NCI-H2196 (cell line): ENCODE measurements at regions not wholly inside any gene's neighbourhood (a gene's known extent, or its start where the extent isn't known, plus 50 kb on each side); places are given as distances from the start of the nearest gene placed in this dataset.
"Not testable (repeated sequence)": the region's sequence is repeated elsewhere in the genome, so short reads cannot be mapped to it uniquely, and the experiment has no call there.

Source experiments
- DNase-seq: peaks from one replicate; lab custom pipeline; 2025; ENCODE audit not compliant: unreplicated experiment; lab: John Stamatoyannopoulos, UW

DNA sequence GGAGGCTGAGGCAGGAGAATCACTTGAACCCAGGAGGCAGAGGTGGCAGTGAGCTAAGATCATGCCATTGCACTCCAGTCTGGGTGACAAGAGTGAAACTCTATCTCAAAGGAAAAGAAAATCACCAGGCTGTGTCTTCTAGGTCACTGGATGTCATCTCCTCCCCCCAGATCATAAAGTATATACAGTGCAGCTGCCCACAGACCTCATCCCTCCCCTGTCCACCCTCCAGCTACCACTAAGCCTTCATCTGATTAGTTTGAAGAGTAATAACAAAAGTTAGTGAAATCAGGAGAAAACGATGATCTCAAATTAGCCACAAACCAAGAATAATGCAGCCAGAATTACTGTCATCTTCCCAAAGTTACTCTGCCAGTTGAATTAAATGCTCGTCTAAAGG lies 117.2 kb downstream of the ZNF22 start:
- DNase-seq = not testable (repeated sequence)

DNA sequence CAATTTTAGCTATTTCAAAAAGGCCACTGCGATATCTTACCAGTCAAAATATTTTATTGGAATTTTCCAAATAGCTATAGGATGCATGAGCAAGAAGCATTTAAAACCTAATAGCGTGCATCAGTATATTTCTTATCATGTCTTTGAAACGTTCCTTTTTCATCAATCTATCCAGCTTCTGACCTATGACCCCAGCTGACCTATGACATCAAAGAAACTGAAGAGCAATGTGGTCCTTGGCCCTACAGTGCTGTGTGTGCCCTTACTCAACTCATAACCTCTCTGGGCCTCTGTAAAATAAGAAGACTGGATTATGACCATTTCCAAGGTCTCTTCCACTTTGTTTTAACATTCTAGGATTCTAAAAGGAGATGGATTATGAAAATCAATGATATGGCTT lies 118.2 kb downstream of the ZNF22 start:
- DNase-seq = no peak

DNA sequence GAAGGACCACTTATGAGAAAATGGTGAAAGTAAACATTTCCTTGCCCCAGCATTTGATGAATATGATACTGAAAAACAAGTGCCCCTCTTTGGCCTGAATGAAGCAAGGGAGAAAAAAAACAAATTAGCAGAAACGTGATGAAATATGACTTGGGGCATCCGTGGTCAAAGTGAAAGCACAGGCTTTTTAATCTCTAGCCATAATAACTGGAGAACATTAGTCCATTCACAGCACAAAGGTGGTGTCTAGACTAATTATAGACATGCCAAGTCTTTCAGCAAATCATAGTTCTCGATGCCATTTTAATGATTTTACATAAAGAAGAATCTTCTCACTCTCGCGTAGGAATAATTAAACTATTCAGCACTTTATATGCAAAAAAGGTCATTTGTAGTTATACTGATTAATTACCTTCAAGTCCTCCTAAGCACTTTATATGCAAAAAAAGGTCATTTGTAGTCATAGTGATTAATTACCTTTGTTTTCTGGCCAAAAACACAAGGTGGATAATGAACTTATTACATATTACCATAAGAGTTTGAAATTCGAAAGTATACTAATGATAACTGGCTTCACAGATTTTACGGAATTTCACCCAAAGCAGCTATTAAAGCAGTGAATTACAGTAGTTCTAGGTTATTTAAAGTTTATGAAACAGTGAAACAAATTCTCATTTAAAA lies 121.6 kb downstream of the ZNF22 start:
- DNase-seq = not testable (repeated sequence)

- DNase-seq = no peak
Observed at GRCh38 chr10:45135443-45136198, 134.9 kb downstream of the ZNF22 start.

- DNase-seq = no peak
Observed at GRCh38 chr10:45136256-45136655, 135.5 kb downstream of the ZNF22 start.

DNA sequence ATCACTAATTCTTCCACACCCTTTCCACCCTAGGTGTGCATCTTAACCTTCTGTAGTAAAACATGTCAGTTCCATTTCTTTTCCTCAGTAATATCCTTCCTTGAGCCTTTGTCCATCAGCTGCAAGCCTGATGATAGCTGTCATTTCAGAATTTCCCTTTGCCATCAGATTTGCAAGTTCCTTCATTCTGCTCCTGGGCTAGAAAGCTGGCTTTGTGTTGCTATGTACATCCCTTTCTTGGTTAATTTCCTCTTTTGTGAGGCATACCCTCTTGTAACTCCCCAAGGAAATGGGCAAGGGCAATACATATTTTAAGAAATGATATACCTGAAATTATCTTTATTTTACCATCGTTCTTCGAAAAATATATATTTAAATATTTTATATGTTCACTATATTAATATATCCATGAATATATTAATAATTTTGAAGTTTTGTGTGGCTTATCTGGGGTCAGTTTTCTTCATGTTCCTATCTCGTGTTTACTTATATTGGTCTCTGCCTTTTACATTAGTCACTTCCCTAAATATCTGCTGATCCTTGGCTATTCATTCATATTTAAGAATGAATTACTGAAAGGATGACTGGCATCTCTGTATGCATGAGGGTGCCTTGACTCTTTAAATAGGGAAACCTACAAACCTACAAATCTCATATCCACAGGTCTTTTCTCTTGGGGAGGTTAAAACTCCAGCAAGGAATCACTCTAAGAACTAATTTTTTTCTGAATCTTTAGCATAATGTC lies 143.8 kb downstream of the ZNF22 start:
- DNase-seq = no peak

DNA sequence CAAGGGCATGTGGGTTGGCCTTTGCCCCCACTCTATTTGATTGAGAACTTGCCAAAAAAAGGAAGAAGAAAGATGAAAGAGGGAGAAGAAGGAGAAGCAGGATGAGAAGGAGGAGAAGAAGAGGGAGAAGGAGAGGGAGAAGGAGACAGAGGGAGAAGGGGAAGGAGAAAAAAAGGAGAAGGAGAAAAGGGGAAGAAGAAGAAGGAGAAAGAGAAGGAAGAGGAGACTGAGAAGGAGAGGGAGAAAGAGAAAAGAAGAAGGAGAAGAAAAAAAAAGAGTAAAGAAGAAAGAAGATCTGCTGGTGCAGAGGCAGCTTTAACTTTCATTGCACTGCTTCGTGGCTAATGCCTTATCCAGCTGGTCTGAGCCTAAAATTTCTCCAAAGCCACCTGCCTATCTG lies 144.4 kb downstream of the ZNF22 start:
- not testable (repeated sequence) for DNase-seq

- DNase-seq = no peak
Observed at GRCh38 chr10:45147000-45147399, 146.3 kb downstream of the ZNF22 start.

DNA sequence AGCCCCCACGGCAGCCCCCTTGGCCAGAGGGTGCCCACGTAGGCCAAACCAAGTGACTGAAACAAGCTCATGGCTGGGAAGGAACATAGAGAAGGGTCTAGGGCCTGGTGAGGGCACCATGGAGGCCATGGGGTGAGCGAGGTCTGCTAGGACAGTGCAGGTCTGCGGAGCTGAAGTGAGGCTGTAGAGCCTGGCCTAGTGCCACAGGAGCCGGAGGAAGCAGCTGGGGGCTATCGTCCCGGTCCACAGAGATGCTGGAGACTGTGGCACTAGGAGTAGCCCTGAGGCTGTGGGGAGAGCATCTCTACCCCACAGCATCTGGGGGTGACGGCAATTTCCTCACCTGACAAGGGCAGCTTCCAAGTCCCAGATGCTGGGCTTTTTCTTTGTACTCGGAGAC lies 150.3 kb downstream of the ZNF22 start:
- no peak for DNase-seq

- DNase-seq = no peak
Observed at GRCh38 chr10:45151467-45152214, 150.9 kb downstream of the ZNF22 start.

DNA sequence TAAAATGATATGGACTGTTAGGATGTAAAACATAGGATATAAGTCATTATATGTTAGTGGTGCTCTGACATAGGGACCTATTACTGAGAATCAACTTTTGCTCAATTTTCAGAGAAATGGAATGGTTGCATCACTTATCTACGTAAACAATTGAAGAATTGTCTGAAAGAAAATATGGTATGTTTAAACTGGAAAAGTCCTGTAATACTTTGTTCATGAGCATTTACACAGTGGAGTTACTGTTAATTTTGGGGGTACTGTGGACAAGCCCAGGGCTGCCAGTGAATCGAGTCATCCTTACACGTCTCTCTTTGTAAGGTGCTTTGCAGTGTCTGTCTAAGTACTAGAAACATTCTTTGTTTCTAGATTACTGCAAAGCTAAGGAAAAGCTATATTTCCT lies 152.0 kb downstream of the ZNF22 start:
- no peak for DNase-seq

DNA sequence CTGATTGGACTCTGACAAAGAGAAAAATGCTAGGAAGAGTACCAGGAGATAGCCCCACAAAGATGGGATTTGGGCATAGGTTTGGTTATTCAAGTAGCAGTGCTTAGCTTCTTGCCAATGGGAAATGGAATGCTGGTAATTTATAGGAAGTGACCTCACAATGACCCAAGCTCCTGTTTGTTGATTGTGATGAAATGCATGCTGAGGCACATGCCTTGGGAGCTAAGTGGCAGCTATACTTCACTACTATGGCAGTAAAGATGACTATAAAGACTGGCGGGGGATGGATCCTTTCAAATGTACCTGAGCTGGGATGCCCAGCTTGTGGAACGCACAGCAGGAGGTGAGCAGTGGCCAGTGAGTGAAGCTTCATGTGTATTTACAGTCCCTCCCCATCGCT lies 153.8 kb downstream of the ZNF22 start:
- no peak for DNase-seq

- no peak for DNase-seq
Observed at GRCh38 chr10:45155784-45156183, 155.1 kb downstream of the ZNF22 start.

DNA sequence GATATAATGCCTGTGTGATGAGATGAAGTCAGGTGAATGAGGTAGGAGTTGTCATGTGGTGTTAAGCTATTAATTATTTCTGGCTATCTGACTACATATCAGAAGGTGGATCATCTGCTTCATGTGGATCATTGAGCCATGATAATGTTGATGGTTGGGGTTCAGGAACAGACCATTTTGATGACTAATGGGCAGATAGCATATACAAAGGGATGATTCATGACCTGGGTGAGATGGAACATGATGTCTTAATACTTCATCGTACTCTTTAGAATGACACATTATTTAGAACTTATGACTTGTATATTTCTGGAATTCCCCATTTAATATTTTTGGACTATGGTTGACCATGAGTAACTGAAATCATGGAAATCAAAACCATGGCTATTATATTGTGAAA lies 155.1 kb downstream of the OR13A1 start:
- no peak for DNase-seq

GRCh38 chr10:45163315-45163975 lies 152.0 kb downstream of the OR13A1 start:
- no peak for DNase-seq

DNA sequence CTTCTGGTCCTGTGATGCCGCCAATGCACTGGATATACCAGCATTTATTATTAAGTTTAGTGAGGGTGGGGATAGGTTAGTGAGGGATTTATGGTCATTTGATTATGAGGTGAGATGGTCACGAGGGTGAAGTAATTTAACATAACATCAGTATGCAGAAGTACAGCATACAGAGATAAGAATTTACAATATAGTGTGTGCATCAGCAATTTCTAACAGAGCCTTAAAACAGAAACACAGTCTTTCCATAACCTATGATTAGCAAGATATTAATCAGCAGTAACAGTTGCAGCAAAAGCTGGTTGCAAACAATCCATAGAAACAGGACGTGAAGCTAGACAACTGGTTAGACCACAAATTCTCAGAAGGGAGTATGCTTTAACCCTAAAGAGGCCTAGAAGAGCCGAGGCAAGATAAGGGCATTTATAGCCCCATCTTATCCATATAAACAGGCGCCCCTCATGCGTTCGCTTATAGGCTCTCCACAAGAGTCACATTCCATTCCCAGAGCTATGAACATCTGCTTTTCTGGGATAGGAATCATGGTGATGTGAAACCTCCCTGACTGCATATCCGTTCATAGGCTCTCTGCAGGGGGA lies 139.8 kb downstream of the OR13A1 start:
- not testable (repeated sequence) for DNase-seq

- no peak for DNase-seq
Observed at GRCh38 chr10:45179691-45180090, 135.7 kb downstream of the OR13A1 start.

- no peak for DNase-seq
Observed at GRCh38 chr10:45180507-45180906, 134.9 kb downstream of the OR13A1 start.

- no peak for DNase-seq
Observed at GRCh38 chr10:45180946-45181875, 134.2 kb downstream of the OR13A1 start.
